CD4-positive, alpha-beta T cell treated with Interleukin-17A for 4 hours (primary cell): ENCODE measurements at regions not wholly inside any gene's neighbourhood (a gene's known extent, or its start where the extent isn't known, plus 50 kb on each side); places are given as distances from the start of the nearest gene placed in this dataset.
"Not testable (repeated sequence)": the region's sequence is repeated elsewhere in the genome, so short reads cannot be mapped to it uniquely, and the experiment has no call there.

Experiments
- DNase-seq: peaks from one replicate; pipeline ENCODE4 v3.0.0-alpha.2; 2020; ENCODE audit warnings: mixed read lengths

DNA sequence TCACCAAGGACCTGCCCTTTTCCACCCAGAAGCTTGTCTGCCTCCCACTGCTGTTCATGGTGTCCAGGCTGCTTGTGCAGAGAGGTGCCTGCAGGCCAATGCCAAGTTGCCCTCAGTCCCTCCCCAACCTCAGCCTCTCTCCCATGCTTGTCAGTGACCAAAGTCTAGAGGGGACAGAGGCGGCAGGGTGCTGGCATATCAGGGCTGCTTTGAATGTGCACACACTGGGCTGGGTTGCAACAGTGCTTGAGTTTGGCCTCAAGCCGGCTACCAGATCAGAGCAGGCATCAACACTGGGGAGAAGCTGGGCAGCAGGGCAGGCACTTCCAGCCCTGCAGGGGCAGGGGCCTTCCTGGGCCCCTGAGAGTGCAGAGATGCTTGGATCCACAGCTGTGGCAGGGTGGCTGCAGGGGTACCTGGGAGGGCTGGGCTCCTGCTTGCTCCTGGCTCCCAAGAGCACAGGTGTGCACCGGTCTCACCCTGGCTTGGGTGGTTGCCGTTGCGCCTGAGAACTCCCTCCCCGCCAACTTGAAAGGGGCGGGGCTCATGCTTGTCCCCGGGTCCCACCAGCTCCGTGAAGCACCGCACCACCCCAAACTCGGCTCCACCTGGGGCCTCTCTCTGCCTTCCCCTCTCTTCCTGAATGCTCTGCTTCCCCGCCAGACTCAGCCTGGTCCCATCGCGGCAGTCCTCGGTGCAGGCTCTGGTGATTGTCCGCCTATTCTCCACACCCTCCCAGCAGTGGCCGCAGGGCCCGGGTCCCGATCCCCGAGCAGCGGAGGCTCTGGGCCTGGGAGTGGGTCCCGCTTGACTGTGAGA lies 1681.9 kb upstream of the ADGRL3 start:
- DNase-seq = no peak

DNA sequence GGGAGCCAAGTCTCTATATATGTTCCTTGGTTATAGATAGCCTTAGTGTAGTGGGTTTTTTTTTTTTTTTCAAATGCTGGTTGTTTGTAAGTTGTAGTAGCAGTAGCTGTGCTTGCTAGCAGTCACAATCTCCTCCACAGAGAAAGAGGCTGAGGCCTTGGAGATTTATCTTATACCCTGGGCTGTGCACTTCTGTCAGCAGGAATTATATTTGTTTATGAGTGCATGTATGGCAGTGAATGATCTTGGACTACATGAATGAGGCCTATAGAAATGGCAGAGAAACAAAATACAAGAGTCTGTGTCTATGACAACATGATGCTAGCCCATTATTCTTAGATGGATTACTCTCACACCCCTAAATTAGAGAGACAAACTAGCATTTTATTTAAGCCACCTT lies 1674.2 kb upstream of the ADGRL3 start:
- DNase-seq = no peak

DNA sequence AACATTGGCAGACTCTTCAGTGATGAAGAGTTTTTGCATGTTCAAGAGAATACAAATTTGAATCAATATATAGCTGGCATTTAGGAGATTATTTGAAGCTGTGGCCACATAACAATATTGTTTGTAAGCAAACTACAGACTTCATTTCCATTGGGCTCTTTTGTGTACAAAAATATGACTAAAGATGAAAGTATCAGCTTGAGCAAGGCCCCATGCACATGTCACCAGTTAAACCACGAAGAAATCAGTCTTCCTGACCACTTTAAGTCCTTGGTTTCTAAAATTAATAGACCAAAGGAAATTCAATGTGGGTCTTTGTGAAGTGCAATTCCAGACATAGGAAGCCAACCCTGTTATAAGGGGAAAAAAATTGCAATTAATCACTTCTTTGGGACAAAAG lies 1664.6 kb upstream of the ADGRL3 start:
- no peak for DNase-seq

DNA sequence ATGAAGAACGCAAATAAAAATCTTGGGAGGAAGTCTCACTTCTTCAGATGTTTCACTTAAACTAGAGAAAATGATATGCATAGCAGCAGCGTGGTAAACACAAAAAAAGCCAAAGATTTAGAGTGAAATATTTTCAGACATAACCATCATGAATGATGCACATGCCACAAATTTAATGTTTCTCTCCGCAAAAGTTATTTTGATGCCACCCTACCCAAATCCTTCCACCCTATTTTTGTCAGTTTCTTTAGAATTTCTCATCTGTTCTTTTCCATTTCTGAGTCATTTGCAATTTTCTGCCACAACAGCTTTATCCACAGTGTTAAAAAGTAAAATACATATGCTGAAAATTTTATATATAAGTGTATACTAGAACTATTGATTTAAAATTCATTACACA lies 1663.7 kb upstream of the ADGRL3 start:
- DNase-seq = no peak

DNA sequence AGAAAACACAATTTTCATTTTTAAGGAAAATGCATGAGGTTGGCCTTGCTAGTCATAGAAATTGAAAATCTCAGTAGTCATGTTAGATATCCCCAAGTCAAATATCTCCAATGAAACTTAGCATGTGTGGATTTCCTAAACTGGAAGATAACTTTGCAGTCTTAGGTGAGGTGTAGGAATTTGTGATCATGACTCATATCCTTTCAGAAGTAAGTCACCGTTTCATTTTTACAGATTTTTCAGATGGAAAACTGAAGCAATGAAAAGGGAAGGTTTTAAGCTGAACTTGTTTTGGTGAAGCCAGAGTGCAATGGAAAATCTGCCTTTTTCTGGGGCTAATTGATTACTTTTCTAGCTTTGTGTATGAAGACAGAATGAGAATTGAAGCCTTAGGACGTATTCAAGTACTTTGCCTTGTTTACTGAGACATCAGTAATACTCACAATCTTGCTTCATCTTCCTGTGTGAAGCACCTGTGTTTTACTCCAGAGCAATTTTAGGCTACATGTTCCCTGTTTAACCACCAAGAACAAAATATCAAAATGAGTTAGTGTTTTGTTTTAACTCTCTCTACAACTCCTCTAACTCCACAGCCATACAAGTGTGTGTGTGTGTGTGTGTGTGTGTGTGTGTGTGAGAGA lies 1662.8 kb upstream of the ADGRL3 start:
- DNase-seq = no peak

DNA sequence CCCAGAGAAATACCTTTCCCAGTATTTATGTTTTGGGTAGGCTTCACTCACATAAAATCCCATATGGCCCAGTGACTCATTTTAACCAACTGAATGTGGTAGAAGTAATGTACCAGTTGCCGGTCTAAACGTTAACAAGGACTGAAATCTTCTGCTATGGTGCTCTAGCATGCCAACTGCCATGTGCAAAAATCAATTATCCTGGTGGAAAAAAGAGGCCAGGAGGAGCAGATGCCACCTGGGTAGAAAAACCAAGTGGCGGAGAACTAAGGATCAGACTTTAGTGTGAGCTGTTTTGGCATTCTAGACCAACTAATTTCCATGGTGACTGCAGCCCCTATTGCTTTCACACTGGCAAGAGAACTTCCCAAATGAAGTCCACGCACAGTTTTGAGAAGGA lies 1660.7 kb upstream of the ADGRL3 start:
- no peak for DNase-seq

DNA sequence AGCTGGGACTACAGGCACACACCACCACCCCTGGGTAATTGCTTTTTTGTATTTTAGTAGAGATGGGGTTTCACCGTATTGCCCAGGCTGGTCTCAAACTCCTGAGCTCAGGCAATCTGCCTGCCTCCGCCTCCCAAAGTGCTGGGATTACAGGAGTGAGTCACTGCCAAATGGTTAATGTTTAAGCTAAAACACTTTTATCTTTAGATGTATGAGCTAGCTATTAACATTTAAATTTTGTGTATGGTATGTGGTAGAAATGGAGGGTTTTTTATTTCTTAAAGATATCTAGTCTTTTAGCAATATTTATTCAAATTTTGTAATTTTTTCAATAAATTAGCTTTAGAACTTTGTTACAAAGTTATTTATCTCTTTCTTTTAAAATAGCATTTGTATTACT lies 1659.8 kb upstream of the ADGRL3 start:
- no peak for DNase-seq

DNA sequence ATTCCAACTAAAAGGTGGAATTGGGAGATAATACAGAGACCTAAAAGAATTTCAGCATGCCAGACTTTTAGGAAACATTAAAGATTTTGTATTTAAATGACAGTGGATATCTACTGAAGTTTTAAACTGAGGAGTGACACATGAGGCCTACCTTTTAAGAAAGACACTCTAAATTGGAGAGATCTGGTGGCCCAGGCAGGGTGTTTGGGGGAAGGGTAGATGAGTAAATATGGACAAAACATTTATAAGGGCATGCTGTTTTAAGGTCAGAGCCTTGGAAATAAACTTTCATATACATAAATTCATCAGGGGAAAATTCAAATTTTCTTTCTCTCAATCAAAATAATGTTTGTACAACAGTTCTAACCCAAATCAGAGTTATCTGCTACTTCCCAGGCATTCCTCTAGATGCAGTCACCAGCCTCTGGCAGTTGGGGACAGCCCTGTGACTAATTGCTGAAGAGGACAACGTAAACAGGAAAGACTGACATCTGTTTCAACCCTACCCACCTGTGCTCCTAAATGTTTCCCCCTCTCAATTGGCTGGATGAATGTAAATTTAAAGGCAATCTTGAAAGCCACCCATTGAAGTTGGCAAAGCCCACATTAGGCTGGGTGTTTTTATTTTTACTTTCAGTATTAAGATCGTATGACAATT lies 1646.9 kb upstream of the ADGRL3 start:
- DNase-seq = no peak

DNA sequence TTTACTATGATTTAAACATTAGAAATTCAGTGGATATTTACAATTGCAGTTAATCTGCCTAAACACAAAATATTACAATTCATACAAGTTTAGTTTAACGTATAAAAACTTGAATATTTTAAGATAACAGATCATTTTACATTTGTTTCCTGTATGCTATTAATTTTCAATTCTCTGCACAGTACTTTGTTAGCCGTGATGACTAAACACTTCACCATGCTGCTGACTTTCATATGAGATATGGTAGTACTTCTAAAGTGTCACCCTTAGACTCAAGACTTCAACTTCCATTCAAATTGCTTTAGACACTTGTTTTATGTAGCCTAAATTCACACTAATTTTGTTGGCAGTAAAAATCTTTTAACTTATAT lies 1646.4 kb upstream of the ADGRL3 start:
- no peak for DNase-seq

DNA sequence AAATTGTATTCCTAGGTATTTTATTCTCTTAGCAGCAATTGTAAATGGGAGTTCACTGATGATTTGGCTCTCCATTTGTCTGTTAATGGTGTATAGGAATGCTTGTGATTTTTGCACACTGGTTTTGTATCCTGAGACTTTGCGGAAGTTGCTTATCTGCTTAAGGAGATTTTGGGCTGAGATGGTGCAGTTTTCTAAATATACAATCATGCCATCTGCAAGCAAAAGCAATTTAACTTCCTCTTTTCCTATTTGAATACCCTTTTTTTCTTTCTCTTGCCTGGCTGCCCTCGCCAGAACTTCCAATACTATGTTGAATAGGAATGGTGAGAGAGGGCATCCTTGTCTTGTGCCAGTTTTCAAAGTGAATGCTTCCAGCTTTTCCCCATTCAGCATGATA lies 1643.9 kb upstream of the ADGRL3 start:
- not testable (repeated sequence) for DNase-seq

DNA sequence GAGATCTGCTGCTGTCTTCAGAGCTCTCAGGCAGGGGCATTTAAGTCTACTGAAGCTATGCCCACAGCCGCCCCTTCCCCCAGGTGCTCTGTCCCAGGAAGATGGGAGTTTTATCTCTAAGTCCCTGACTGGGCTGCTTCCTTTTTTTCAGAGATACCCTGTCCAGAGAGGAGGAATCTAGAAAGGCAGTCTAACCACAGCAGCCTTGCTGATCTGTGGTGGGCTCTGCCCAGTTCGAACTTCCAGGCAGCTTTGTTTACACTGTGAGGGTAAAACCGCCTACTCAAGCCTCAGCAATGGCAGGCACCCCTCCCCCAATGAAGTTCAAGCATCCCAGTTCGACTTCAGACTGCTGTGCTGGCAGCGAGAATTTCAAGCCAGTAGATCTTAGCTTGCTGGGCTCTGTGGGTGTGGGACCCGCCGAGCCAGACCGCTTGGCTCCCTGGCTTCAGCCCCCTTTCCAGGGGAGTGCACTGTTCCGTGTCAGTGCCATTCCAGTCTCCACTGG lies 1639.9 kb upstream of the ADGRL3 start:
- DNase-seq = not testable (repeated sequence)

DNA sequence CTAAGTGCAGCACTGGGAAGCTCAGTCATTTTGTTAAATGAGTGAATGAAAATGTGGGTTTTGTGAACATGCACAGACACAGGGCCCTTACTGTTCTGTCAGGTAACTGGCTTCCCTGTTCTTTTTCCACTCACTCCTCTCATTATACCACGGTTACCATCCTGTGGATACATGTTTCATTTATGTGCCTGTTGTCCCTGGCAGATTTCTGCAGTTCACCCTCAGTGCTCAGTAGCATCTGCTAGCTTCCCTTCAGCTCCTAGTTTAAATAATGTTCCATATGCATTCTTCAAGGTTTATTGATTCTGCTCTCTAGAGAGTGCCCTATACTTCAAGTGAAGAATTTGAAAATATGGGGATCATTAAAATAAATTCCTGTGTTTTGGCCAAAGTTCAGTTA lies 1634.3 kb upstream of the ADGRL3 start:
- DNase-seq = no peak

DNA sequence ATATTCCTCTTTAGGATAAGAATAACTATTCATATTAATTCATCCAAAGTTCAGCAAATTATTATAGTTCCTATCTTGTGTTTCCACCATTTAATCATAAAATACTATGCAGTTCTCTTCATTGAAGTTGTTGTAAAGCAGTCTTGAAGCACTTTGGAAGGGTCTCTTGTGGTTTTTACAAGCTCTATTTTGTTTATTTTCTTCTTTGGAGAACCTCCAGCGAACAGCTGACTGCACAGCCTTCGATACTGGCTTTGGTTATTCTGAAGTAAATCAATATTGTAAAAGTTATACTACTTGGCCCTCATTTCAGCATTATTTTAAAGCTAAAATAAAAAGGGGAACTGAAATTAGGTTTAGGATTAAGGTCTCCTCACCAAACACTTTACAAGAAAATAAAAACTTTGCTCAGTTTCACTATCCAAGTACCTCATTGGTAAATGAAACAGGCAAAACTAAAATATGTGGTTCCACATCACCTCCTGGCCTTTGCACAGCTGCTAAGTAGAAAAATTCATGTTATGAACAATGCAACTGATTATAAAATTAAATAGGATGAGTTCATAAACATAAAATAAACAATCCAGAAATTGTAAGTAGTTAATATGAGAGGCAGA lies 1629.2 kb upstream of the ADGRL3 start:
- no peak for DNase-seq

DNA sequence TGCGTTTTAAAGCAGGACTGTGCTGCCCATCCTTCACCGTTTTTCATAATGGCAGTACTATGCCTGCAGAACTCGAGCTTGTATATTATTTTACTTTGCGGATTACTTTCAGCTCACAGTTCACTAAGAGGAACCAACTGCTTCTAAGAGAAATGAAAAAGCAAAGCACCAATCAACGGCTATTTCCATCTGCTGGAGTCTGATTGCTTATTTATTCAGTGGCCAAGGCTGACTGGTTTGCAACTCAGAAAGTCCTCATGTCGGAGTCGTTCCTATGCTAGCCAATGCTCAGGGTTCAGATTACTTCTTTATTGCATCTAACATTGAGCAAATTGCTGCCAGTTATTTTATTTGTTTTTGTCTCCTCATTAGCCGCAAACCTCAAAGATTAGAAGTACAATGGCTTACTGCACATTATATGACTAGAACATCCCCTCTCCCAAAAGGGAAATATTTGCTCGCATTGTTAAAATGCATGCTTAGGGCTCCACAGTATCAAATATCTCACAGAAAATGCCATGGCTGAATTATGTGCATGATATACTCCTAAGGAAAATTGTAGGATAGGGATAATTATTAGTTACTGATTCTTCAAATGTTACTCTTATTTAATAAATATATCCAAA lies 1628.2 kb upstream of the ADGRL3 start:
- no peak for DNase-seq

DNA sequence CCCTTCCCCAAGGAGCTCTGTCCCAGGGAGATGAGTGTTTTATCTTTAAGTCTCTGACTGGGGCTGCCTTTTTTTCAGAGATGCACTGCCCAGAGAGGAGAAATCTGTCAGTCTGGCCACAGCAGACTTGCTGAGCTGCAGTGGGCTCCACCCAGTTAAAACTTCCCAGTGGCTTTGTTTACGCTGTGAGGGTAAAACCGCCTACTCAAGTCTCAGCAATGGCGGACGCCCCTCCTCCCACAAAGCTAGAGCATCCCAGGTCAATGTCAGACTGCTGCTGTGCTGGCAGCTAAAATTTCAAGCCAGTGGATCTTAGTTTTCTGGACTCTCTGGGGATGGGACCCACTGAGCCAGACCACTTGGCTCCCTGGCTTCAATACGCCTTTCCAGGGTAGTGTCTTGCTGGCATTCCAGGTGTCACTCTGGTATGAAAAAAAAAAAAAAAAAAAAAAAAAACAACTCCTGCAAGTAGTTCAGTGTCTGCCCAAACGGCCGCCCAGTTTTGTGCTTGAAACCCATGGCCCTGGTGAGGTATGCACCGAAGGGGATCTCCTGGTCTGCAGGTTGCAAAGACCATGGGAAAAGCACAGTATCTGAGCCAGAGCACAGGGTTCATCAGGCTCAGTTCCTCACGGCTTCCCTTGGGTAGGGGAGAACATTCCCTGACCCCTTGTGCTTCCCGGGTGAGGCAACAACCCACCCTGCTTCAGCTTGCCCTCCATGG lies 1616.1 kb upstream of the ADGRL3 start:
- no peak for DNase-seq

DNA sequence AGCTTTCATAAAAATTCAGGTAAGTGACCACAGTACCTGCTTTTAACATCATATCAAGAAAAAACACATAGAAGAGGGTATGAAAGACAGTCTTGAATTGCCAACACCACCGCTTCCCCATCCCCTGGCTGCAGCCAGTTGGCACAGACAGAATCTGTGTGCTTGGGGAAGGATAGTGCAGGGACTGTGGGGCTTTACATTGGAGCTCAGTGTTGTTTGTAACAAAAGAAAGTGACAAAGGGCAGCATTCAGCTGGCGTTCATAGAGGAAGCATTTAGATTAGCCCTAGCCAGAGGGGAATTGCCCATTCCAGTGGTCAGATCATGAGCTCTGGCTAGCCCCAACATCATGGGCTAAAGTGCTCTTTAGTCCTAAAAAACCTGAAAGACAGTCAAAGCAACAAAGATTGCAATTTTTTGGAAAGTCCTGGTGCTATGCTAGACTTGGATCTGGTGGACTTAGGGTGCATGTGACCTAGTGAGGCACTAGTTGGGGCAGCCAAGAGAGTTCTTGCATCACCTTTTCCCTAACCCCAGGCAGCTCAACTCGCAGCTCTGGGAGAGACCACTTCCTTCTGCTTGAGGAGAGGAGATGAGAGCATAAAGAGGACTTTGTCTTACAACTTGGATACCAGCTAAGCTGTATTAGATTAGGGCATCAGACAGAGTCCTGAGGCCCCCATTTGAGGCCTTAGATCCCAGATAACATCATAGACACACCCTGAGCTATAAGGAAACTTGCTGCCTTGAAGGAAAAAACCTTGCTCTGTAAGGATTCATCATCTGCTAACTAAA lies 1602.4 kb upstream of the ADGRL3 start:
- DNase-seq = no peak

DNA sequence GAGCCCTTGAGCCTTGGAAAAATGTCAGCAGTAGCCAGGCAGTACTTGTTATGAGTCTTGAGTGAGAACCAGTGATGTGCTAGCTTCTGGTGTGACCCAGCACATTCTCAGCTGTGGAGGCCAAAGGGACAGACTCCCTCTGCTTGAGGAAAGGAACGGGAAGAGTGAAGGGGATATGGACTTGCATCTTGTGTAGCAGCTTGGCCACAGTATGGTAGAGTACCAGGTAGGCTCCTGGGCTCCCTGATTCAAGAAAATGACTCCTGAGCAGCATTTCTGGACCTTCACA lies 1601.9 kb upstream of the ADGRL3 start:
- no peak for DNase-seq

DNA sequence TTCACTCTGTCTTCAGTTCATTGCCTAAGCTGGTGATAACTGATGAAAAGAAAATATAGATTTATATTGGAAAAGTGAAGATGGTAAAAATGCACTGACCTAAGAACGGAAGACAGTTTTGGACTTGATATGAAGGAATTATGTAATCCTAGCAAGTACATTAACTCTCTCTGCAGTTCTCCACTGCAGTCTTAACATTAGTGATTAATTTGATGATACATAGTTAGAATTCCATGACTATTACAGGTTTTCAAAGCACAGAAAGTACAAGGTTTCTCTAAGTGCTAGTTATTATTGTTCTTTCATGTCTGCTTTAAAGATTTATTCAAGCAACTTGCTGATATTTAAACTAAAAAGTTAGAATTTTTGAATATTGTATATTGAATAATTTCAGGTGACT lies 1591.7 kb upstream of the ADGRL3 start:
- DNase-seq = no peak

DNA sequence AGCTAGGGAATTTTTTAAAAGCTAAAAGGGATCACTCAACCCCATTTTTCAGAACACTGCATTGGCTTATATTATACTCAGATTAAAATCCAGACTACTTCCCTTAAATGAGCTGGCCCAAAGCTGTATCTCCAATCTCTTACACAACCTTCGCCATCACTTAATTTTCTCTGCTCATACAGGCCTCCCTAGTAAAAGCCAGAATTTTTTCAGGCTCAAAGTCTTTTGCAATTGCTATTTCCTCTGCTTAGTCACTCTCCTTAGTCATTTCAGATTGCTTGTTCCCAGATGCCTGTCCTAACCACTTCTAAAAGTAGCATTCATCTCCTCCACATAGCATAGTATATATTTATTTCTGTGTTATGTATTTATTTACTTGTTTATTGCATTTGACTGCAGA lies 1587.9 kb upstream of the ADGRL3 start:
- DNase-seq = no peak

DNA sequence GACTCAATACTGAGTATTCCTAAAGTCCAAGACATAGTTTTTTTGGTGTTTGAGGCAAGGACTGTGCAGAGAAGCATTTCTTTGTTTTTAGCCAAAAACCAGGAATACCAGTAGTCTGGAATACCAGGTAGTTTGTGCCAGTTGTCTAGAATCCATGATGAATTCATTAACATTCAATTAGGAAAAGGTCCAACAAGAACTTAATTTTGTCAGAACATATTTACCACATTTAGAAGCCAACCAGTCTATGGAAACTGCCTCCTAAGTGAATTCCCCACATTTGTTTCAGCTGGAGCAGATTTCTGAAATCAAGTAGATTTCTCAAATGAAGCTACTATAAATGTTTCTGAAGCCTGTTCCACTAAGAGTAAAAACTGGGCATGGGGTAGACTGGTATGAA lies 1584.8 kb upstream of the ADGRL3 start:
- no peak for DNase-seq

DNA sequence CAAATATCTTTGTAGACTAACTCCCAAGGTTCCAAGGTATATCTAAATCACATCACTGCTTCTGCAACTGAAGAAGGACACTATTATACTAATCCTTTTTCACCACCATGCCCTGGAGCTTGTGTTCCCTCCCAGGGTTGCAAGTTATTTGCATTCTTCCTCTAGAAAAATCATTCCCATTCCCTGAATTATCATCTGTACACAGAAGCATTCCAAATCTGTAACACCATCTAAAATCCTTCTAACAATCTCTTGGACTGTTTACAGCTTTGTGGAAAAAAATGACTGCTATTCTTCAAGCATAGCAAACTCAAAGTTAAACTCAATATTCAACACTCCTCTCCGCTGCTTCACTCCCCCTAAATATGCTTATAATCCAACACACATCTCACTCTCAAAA lies 1570.8 kb upstream of the ADGRL3 start:
- no peak for DNase-seq

DNA sequence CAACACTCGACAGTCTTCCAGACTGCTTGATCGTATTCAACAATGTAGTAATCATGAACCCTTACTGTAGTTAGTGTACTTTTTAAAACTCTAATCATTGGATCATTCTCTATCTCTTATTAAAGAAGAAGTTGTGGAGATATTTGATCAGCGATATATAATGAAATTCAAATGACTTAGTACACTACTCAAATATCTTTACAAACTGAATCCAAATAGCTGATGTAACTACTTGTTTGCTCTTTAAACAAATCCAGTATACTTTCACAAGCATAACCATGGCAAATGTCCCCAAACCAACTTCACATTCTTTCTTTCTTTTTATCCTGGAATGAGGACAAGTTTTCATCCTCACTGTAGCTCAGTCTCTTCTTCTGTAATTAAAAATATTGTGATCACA lies 1569.9 kb upstream of the ADGRL3 start:
- DNase-seq = no peak
